HG03103 (cell line): ENCODE measurements at regions not wholly inside any gene's neighbourhood (a gene's known extent, or its start where the extent isn't known, plus 50 kb on each side); places are given as distances from the start of the nearest gene placed in this dataset.
"Not testable (repeated sequence)": the region's sequence is repeated elsewhere in the genome, so short reads cannot be mapped to it uniquely, and the experiment has no call there.

Experiments used
- ATAC-seq: cut with Tn5 transposase; IDR thresholded peaks from one replicate; pipeline ENCODE4 v1.9.1; 2021; ENCODE audit warnings: low read depth; ENCODE audit not compliant: unreplicated experiment

DNA sequence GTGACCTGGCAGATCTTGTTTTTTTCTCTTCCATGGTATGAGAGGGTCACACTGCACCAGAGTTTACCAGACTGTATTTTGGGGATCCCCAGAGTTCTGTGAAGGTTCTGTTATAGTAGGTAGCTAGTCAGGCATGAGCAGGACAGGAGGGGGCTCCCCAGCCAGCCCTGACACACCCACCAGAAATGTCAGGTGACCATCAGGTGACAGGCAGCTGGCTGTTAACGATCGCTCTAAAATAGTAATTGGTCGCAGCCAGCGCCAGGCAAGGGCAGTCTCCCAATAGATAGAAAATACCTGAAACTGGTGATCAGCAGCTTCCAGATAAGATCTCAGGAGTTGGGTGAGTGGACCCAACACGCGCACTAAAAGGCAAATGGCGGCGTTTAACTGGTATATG, 264.9 kb downstream of the RHOU start:
- ATAC-seq, result no peak

DNA sequence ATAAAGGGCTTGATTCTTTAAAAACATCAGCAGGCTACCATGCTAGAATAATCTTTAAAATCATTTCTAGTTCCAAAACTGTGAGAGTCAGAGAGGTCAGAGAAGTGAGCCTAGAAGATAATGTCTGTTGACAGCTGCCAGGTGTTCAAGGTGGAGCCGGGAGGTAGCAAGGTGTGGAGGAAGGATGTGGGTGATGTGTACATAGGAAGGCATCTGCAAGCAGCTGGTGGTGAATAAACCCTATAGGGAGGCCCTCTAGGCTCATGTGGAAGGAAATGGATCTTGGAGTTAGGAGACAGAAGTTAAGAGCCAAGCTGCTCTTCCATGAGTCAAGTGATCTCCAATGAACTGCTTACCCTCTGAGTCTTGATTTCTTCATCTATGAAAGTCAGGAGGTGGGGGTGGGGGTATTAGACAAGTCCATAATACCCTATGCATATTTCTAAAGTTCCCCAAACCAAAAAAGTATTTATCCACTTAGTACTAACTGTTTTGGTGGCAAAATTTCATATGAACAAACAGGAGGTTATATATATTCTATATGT, 266.3 kb downstream of the RHOU start:
- no peak for ATAC-seq

DNA sequence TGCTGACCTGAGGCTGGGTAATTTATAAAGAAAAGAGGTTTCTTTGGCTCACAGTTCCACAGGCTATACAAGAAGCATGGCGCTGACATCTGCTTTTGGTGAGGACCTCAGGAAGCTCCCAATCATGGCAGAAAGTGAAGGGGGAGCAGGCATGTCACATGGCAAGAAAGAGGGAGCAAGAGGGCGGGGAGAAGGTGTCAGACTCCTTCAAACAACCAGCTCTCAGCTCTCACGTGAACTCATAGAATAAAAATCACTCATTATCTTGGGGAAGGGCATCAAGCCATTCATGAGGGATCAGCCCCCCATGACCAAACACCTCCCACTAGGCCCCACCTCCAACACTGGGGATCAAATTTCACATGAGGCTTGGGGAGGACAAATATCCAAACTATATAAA, 266.8 kb downstream of the RHOU start:
- ATAC-seq, result no peak

DNA sequence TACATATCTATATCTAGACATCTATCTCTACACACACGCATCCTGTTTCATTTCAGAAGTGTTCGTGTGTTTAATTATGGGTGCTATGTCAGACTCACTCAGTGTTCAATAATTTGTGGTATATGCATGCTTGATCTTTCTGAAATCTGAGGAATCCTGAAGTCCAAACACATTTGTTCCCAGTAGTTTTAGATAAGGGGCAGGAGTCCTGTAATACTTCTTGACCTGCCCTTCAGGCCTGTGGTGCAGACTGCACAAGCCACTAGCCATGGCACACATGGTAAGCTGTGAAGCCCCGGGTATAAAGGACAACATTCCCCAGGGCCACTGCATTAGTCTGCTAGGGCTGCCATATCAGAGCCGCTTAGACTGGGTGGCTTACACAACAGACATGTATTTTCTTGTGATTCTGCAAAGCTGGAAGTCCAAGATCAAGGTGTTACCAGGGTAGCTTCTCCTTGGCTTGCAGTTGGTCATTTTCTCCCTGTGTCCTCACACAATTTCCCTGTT, 267.2 kb downstream of the RHOU start:
- no peak for ATAC-seq

DNA sequence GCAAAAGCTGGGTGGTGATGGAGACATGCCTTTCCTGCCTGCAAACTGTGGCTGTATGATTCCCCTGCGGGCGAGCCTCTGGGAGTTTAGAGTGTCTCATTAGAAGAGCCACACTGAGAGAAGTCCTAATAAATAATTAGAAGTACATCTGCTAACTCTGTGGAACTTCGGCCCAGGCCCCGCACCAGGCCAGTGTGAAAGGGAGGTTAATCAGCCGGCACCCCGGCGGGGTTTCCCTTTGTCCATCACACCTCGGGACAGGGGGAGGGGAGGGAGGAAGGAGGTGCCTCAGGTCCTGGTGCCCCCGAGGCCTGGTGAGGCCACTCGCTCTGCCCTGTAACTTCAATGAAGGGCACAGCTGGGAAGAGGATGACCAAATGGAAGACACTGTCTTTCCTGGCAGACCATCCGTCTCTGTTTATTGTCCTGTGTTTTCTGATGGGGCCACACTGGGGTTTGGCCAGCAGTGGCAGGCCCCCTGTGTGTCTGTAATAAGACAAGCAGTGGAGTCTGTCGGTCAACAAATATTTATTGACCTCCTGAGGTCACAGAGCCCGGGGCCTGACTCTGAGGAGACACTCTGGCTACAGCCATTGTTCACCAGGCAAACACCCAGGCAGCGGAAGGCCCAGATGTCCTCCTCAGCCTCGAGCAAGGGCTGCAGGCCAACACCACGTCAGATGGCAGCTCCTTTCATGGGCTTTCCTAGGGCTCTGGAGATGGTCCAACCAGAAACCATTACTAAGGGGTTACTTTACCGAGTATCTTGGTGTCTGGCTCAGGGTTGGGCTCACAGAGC, 267.5 kb upstream of the RAB4A start:
- ATAC-seq, result no peak

DNA sequence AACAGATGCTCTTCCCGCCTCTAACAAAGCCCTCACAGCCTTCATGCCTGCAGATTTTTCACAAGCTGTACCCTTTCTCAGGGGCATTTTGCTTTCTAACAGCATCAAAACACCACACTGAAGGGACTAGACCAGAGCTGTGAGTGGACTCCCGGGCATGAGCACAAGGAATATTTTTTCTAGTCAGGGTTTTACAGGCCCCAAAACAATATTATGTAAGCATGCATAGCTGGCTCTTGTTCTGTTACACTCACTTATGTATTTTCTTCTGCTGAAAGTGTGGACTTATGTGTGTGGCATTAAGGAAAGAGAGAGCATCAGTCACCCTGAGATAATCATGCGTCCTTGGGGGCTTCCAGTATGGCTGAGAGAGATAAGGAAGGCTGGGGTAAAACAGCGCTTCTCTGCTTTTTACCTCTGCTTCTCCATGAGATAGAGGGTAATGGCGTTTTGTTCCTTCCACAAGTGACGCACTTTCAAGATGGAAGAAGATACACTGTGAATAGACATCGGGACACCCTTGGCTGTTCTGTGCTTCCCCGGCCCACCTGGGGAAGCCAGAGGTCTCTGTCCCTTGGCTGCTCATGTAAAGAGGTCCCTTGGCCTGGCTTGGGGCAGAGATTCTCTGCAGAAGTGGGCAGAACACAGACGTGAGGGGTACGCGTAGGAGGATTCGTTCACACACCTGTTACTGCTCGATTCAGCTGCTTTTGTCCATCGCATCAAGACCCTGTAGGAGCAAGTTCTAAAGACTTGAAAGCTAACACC, 266.7 kb upstream of the RAB4A start:
- ATAC-seq, result no peak

DNA sequence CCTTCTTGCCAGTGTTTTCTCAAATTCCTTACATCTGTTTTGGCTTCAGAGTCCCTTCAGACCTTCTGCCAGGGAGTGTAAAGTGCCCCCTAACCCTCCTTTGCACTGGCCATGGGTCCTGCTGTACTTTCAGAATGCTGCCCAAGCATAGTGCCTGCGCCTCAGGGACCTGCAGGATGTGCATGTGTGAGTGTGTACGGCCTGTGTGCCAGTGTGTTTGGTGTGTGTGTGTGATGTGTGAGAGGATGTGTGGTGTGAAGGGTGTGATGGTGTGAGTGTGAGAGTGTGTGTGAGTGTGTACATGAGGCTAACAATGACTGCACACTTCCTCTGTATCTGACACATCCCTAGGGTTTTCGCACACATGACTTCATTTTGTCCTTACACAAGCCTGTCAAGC, 265.8 kb upstream of the RAB4A start:
- no peak for ATAC-seq

DNA sequence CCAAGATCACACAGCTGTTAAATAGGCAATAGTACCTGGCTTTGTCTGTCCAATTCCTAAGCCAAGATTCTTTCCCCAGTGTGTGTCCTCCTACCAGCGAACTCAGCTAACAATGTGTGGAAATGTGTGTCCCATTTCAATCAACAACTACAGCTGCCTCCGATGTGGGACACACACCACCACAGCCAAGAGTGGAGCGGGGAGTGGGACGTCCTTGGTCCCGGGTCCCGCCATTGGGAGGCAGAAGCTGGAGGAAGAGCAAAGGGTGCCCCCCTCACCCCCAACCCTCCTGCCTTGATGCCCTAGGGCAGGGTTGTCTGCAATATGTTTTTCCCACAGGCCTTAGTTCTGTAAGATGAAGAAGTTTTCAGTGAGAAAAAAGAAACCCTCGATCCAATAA, 265.4 kb upstream of the RAB4A start:
- ATAC-seq, result no peak

DNA sequence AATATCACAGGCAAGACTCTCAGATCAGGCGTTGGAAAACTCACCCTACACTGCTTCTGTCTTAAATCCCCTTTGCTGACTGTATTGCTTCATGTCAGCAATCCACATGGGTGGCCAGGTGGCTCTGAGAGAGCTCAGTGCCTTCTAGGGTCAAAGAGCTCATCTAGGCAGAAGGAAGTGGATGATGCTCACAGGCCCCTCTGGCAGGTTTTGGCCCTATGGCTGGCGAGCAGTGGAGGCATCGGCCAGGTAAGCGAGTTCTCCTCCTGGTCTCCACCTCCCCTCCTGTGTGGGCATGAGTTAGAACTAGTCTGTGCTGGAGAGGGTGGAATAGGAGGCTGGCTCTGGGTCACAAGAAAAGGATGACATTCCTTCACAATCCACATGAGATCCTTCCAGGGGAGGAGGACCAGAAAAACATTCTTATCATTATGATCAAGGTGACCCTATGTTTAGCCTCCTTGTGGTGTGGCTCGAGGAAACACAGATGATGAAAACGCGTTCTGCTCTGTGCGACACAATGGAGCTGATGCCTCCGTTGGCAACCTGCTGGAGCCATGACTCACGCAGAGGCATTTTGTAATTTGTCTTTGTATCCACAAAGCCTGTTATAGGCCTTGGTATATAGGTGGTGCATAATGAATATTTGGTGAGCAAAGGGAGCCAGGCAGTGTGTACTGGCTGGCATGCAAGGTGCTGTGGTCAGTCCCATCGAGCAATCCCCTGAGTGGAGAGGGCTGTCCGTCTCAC, 264.6 kb upstream of the RAB4A start:
- no peak for ATAC-seq

DNA sequence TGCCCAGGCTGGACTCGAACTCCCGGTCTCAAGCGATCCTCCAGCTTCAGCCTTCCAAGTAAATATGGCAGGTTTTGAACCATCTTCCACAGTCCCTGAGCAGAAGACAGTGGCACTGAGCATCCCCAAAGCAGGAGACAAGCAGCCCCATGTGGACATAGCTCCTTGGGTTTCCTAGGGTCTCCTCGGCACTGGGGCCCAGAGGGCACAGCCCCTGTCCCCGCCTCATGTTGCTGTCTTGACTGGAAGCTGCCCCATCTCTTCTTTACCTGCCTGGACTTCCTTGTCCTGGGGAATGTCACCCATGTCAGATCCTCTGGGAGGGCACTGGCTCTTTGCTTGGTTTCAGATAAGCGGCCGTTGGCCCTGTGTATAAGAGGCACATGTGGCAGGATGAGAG, 263.7 kb upstream of the RAB4A start:
- ATAC-seq, result no peak

DNA sequence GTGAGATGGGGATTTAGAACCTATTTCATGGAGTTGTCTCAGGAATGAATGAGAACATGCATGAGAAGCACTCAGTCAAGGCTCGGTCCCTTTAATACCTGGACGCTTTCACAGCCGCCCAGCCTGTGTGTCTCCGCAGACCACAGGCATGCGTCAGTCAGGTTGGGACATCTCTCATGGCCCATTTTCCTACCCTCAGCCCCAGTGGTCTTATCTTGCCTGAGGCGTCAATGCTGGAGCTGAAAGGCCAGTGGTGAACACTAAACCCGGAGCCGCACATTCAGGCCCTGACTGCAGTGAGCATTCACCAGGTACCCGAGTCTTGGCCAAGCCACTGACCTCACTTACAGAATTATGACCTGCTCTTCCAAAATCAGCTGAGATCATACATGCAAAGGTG, 263.2 kb upstream of the RAB4A start:
- no peak for ATAC-seq

DNA sequence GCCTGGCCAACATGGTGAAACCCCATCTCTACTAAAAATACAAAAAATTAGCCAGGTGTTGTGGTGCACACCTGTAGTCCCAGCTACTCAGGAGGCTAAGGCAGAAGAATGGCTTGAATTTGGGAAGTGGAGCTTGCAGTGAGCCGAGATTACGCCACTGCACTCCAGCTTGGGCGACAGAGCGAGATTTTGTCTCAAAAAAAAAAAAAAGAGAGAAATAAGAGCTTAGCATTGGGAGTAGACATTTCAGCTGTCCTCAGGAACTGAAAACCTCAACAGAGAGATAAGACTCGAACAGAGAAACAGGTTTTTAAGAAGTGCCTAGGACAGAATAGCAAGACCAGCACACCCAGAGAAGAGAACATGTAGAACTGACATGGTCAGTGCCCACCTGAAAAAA, 262.6 kb upstream of the RAB4A start:
- not testable (repeated sequence) for ATAC-seq

DNA sequence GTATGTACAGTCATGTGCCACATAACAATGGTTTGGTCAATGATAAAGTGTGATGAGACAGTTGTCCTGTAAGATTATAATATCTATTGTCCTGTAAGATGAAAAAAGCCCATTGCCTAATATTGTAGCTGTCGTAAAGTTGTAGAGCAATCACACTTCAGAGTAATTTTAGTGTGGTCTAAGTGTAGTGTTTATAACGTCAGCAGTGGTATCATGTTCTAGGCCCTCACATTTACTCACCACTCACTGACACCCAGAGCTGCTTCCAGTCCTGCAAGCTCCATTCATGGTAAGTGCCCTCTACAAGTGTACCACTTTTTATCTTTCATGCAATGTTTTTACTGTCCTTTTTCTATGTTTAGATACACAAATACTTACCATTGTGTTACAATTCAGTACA, 259.9 kb upstream of the RAB4A start:
- no peak for ATAC-seq

DNA sequence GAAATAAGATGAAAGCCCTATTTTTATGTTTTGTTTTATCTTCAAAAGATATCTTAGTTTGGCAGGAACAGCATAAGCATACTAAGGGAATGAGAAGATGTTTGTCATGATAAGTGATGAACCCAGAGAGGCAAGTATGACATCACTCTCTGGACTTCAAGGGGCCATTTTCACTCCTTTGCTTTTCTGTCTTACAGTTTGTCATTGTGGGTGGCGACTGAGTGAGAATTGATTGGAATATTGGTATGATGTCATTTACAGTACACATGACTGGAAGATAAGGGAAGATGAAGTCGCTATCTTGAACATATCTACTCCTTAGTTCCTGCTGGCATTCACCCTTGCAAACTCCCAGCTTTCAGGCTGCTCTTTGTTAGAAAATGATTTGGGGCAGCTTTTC, 258.1 kb upstream of the RAB4A start:
- no peak for ATAC-seq

DNA sequence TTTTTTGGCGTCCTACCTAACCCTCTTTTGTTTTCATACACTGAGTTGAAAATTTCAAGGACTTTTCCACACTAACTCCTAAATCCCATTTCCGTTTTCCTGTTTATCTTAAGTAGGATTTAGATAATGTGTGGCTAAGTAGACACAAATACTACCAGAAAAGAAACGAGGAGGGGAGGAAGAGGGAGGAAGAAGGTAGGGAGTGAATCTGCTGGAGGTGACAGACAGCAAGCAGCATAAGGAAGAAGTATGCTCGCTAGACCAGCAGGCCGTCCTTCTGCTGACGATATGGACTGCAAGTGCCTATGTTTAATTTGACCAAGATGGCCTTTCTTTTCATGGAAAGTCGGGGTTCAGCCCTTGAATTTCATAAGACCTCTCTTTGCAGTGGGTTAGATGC, 256.9 kb upstream of the RAB4A start:
- no peak for ATAC-seq

DNA sequence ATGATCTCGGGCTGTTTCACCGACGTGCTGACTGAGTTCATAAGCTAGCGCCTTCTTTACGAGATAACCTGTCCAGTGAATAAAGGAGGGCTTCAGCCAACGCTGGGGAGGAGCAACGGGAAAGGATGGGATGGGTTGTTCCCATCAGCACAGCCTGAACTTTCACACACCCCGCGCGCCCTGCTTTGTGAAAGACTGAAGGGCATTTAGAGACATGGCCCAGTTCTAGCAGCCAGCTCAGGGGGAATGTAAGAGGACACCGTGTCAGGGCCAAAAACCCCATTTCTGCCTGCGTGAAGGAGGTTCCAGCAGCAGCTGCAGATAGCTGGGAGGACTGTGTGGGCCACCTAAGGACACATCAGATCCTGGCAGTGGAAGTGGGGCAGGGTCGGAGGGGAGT, 255.1 kb upstream of the RAB4A start:
- ATAC-seq, result no peak

DNA sequence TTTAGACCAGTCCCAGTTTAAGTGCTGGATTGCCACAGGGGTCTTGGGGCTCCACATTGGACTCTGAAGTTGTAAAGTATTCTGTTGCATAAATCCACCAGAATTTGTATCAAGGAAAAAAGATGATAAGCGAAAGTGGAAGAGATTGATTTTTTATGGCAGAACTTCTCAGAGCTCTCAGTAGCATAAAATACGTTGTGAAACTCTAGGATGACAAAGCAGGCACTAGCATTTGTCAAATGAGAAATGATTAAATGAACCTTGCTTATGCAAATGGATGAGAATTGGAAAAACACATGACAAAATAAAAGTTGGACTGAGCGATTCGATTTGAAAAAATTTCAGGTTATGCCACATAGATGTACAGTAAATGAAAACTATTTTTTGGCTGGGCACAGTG, 253.8 kb upstream of the RAB4A start:
- ATAC-seq, result no peak

DNA sequence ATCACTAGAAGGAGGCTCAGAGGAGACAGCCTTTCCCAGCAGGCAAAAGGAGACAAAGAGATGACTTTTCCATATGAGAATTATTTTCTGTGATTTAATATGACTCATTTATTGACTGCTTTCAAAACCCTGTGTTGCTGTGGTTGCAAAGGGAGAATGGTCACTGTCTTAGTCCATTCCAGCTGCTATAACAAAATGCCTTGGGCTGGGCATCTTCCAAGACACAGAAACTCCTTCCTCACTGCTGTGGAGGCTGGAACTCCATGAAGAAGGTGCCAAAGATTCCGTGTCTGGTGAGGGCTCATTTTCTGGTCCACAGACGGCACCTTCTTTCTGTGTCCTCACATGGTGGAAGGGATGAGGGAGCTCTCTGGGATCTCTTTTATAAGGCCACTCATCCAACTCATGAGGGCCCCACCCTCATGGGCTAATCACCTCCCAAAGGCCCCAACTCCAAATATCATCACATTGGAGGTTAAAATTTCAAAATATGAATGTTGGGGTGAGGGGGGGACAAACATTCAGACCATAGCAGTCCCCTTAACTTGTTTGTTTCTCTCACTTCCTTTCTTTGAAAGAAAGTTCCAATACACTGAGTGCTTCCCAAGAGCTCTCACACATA, 252.1 kb upstream of the RAB4A start:
- no peak for ATAC-seq

DNA sequence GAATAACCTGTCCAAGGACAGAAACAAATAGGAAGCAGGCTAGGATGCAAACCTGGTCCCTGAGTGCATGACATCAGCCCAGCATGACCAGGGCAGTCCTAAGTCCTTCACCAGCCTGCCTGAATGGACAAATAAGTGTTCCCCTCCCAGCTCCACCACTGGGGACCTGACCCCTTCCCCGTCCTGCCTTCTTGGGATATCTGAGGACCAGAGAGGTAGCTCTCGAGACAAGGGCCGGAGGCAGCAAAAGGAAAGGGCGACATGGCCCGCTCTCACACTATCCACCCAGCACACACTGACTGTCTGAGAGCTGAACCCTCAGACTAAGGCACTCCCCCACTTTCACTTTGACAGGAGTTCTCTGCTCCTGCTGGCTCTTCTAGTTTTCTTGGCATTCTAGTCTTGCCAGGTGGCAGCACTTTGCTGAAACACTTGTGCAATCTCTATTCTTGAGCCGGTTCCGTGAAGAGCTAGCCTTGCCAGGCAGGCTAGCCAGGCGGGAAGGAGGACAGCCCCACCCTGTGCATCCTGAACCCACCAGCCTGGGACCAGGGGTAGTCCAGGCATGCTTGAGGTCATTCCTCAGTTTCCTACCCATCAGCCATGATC, 251.1 kb upstream of the RAB4A start:
- ATAC-seq, result no peak

DNA sequence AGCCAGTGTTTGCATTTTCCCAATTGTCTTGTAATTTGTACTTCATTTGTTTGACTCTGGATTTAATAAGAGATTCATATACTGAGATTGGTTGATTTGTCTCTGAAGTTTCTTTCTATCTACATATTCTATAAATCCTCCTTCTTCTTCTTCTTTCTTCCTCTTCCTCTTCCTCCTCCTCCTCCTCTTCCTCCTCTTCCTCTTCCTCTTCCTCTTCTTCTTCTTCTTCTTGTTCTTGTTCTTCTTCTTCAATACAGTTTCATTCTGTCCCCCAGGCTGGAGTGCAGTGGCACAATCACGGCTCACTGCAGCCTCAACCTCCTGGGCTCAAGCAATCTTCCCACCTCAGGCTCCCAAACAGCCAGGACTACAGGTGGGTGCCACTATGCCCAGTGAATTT, 249.9 kb upstream of the RAB4A start:
- ATAC-seq, result not testable (repeated sequence)
